ENCODE measurements at regions not wholly inside any gene's neighbourhood (a gene's known extent, or its start where the extent isn't known, plus 50 kb on each side); places are given as distances from the start of the nearest gene placed in this dataset.

- Histone ChIP-seq H3K27ac (ENCODE audit: low read depth, low read length) (no peak overlapping the region), H3K4me2 (ENCODE audit: low read length) (no peak overlapping the region), H3K4me3 (ENCODE audit: low read length) (no peak overlapping the region)
Observed at GRCh38 chr1:118739501-118739900, 248.6 kb downstream of the TBX15 start.

GRCh38 chr1:118736322-118736721 lies 251.8 kb downstream of the TBX15 start:
- TF ChIP-seq EZH2phosphoT487 (IDR thresholded peaks at IDR 0.05; ENCODE audit: borderline replicate concordance, low read length) = no peak
- TF ChIP-seq CTCF (IDR thresholded peaks at IDR 0.05; ENCODE audit: low read depth, low read length, poor library complexity, severe bottlenecking) = no peak
- no peaks in the 10 kb centered on the region for H3K36me3 ChIP-seq (ENCODE audit: control insufficient read depth, low read length)
- H4K20me1 ChIP-seq (ENCODE audit: control insufficient read depth, insufficient read depth, low read depth, low read length) = no peaks in the 10 kb centered on the region
- no peaks in the 10 kb centered on the region for H3K9me2 ChIP-seq (replicated peaks; ENCODE audit: control insufficient read depth, low read length)
- no peaks in the 10 kb centered on the region for H3K79me2 ChIP-seq (ENCODE audit: control insufficient read depth, low read length)
- no peaks in the 10 kb centered on the region for H3K4me1 ChIP-seq (ENCODE audit: control insufficient read depth, low read length)
- H3F3A ChIP-seq (ENCODE audit: control insufficient read depth, insufficient read depth) = no peaks in the 10 kb centered on the region
- no peaks in the 10 kb centered on the region for H3K9me3 ChIP-seq (ENCODE audit: control insufficient read depth, insufficient read depth, low read length)
- no peaks in the 10 kb centered on the region for H3K27me3 ChIP-seq (ENCODE audit: control insufficient read depth, low read length)
- H3K4me2 ChIP-seq (ENCODE audit: low read length) = no peak overlapping the region
- no peak overlapping the region for H3K27ac ChIP-seq (ENCODE audit: low read depth, low read length)
- H3K4me3 ChIP-seq (ENCODE audit: low read length) = no peak overlapping the region

More at GRCh38 chr1:118739501-118739900, 248.6 kb downstream of the TBX15 start:
- TF ChIP-seq EZH2phosphoT487 (IDR thresholded peaks at IDR 0.05; ENCODE audit: borderline replicate concordance, low read length) (no peak), CTCF (IDR thresholded peaks at IDR 0.05; ENCODE audit: low read depth, low read length, poor library complexity, severe bottlenecking) (no peak)
- no peaks in the 10 kb centered on the region for H3K27me3 ChIP-seq (ENCODE audit: control insufficient read depth, low read length)
- no peaks in the 10 kb centered on the region for H4K20me1 ChIP-seq (ENCODE audit: control insufficient read depth, insufficient read depth, low read depth, low read length)
- H3K79me2 ChIP-seq (ENCODE audit: control insufficient read depth, low read length) = no peaks in the 10 kb centered on the region
- H3K9me3 ChIP-seq (ENCODE audit: control insufficient read depth, insufficient read depth, low read length) = no peaks in the 10 kb centered on the region
- no peaks in the 10 kb centered on the region for H3K36me3 ChIP-seq (ENCODE audit: control insufficient read depth, low read length)
- H3K9me2 ChIP-seq (replicated peaks; ENCODE audit: control insufficient read depth, low read length) = no peaks in the 10 kb centered on the region
- no peaks in the 10 kb centered on the region for H3F3A ChIP-seq (ENCODE audit: control insufficient read depth, insufficient read depth)
- H3K4me1 ChIP-seq (ENCODE audit: control insufficient read depth, low read length) = no peaks in the 10 kb centered on the region

GRCh38 chr1:118717893-118718292 lies 270.2 kb downstream of the TBX15 start:
- no peaks in the 10 kb centered on the region for H3K36me3 ChIP-seq (ENCODE audit: control insufficient read depth, low read length)
- H3K79me2 ChIP-seq (ENCODE audit: control insufficient read depth, low read length) = no peaks in the 10 kb centered on the region
- TF ChIP-seq EZH2phosphoT487 (IDR thresholded peaks at IDR 0.05; ENCODE audit: borderline replicate concordance, low read length) (no peak), CTCF (IDR thresholded peaks at IDR 0.05; ENCODE audit: low read depth, low read length, poor library complexity, severe bottlenecking) (no peak)
- no peaks in the 10 kb centered on the region for H3F3A ChIP-seq (ENCODE audit: control insufficient read depth, insufficient read depth)
- no peak overlapping the region for H3K4me3 ChIP-seq (ENCODE audit: low read length)
- H3K9me3 ChIP-seq (ENCODE audit: control insufficient read depth, insufficient read depth, low read length) = no peaks in the 10 kb centered on the region
- no peaks in the 10 kb centered on the region for H3K27me3 ChIP-seq (ENCODE audit: control insufficient read depth, low read length)
- H3K27ac ChIP-seq (ENCODE audit: low read depth, low read length) = no peak overlapping the region
- no peak overlapping the region for H3K4me2 ChIP-seq (ENCODE audit: low read length)
- H3K4me1 ChIP-seq (ENCODE audit: control insufficient read depth, low read length) = no peaks in the 10 kb centered on the region
- H3K9me2 ChIP-seq (replicated peaks; ENCODE audit: control insufficient read depth, low read length) = no peaks in the 10 kb centered on the region
- no peaks in the 10 kb centered on the region for H4K20me1 ChIP-seq (ENCODE audit: control insufficient read depth, insufficient read depth, low read depth, low read length)

- H3K27ac ChIP-seq (ENCODE audit: low read depth, low read length) = no peak overlapping the region
- H3K9me2 ChIP-seq (replicated peaks; ENCODE audit: control insufficient read depth, low read length) = no peaks in the 10 kb centered on the region
- no peaks in the 10 kb centered on the region for H3K36me3 ChIP-seq (ENCODE audit: control insufficient read depth, low read length)
- H3K4me2 ChIP-seq (ENCODE audit: low read length) = no peak overlapping the region
- H3K4me1 ChIP-seq (ENCODE audit: control insufficient read depth, low read length) = no peaks in the 10 kb centered on the region
- H3K27me3 ChIP-seq (ENCODE audit: control insufficient read depth, low read length) = no peaks in the 10 kb centered on the region
- no peaks in the 10 kb centered on the region for H3K79me2 ChIP-seq (ENCODE audit: control insufficient read depth, low read length)
- H3K4me3 ChIP-seq (ENCODE audit: low read length) = no peak overlapping the region
- no peak for TF ChIP-seq EZH2phosphoT487 (IDR thresholded peaks at IDR 0.05; ENCODE audit: borderline replicate concordance, low read length)
- TF ChIP-seq CTCF (IDR thresholded peaks at IDR 0.05; ENCODE audit: low read depth, low read length, poor library complexity, severe bottlenecking) = no peak
- H4K20me1 ChIP-seq (ENCODE audit: control insufficient read depth, insufficient read depth, low read depth, low read length) = no peaks in the 10 kb centered on the region
- no peaks in the 10 kb centered on the region for H3F3A ChIP-seq (ENCODE audit: control insufficient read depth, insufficient read depth)
- no peaks in the 10 kb centered on the region for H3K9me3 ChIP-seq (ENCODE audit: control insufficient read depth, insufficient read depth, low read length)
Observed at GRCh38 chr1:118716775-118717174, 271.4 kb downstream of the TBX15 start.
